Left ventricle myocardium inferior (tissue), 1 donor: ENCODE measurements at regions not wholly inside any gene's neighbourhood (a gene's known extent, or its start where the extent isn't known, plus 50 kb on each side); places are given as distances from the start of the nearest gene placed in this dataset.

ENCODE experiments used
- DNase-seq: peaks from one replicate; pipeline ENCODE4 v3.0.0-alpha.2; 2020
- H3K27ac ChIP-seq: fragments of 200-600 bp; replicated peaks from 2 replicates; pipeline ENCODE4 v1.8.0; 2021
- H3K27me3 ChIP-seq: fragments of 200-600 bp; 2 replicates; pipeline ENCODE4 v1.8.0; 2021; ENCODE audit warnings: low read depth
- H3K36me3 ChIP-seq: fragments of 200-600 bp; 2 replicates; pipeline ENCODE4 v1.8.0; 2021
- H3K4me1 ChIP-seq: fragments of 200-600 bp; 2 replicates; pipeline ENCODE4 v1.8.0; 2021
- H3K4me3 ChIP-seq: fragments of 200-600 bp; 2 replicates; pipeline ENCODE4 v1.8.0; 2021; ENCODE audit warnings: mild to moderate bottlenecking, moderate library complexity
- H3K9me3 ChIP-seq: fragments of 200-600 bp; replicated peaks from 2 replicates; pipeline ENCODE4 v1.8.0; 2021
- intact Hi-C: fragments of 100-400 bp; cut with micrococcal nuclease; formaldehyde crosslinking; loops from one replicate; pipeline ENCODE4 v1.11.0; 2022
- TF ChIP-seq, protein P1 (sequence below): fragments of 200-600 bp; IDR thresholded peaks from 2 replicates; pipeline ENCODE4 v1.8.0; 2021; ENCODE audit warnings: antibody characterized with exemption, mild to moderate bottlenecking, borderline replicate concordance
- donor health status: DM: no; HTN: yes; CAD: no; lungs with severe emphysema.

DNA sequence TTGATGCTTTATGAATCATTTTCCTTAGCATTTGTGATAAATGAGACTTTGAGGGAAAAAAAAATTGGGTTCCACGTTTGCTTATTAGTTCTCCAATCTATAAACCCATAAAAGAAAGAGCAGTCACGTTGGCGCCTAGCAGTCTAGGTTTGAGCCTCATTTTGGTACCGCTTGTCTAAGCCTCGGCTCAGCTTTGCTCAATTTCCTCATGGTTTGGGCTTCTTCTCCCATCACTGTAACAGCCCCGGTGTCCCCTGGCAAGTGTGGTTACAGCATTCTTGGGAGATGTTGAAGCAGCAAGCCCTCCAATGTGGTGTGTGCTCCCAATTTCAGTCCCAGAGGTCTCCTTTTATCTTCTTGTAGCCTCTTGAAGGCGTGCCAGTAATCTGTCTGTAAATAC is 578.4 kb downstream of the CDK5RAP2 start:
- Histone ChIP-seq H3K27ac (no peak overlapping the region), H3K4me3 (no peak overlapping the region), H3K27me3 (peaks cover 16% of the 10 kb centered on the region), H3K9me3 (no peaks in the 10 kb centered on the region), H3K36me3 (no peaks in the 10 kb centered on the region), H3K4me1 (no peaks in the 10 kb centered on the region)
- DNase-seq = no peak
- TF ChIP-seq, protein P1, sequence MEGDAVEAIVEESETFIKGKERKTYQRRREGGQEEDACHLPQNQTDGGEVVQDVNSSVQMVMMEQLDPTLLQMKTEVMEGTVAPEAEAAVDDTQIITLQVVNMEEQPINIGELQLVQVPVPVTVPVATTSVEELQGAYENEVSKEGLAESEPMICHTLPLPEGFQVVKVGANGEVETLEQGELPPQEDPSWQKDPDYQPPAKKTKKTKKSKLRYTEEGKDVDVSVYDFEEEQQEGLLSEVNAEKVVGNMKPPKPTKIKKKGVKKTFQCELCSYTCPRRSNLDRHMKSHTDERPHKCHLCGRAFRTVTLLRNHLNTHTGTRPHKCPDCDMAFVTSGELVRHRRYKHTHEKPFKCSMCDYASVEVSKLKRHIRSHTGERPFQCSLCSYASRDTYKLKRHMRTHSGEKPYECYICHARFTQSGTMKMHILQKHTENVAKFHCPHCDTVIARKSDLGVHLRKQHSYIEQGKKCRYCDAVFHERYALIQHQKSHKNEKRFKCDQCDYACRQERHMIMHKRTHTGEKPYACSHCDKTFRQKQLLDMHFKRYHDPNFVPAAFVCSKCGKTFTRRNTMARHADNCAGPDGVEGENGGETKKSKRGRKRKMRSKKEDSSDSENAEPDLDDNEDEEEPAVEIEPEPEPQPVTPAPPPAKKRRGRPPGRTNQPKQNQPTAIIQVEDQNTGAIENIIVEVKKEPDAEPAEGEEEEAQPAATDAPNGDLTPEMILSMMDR = no peak
- intact Hi-C loops = no loop called here

DNA sequence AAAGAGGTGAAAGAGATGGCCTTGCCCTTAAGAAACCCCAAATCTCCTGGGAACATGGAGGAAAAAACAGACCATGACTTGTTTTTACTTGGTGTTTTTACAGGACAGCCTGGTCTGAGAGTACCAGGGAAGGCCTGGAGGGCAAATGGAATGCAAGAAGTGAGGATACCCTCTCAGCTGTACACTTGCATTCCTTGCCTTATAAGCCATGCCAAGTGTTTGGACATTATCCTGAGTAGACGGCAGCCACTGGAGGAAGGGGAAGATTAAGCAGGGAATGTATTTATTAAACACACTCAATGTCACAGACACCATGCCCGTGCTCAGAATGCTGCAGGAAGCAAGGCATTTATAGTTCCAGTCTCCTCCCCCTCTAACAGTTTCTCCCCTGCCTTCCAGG is 581.4 kb downstream of the CDK5RAP2 start:
- no peaks in the 10 kb centered on the region for H3K4me1 ChIP-seq
- H3K36me3 ChIP-seq = no peaks in the 10 kb centered on the region
- no peak for DNase-seq
- H3K27ac ChIP-seq = no peak overlapping the region
- H3K4me3 ChIP-seq = no peak overlapping the region
- intact Hi-C loops = no loop called here
- peaks cover 25% of the 10 kb centered on the region for H3K27me3 ChIP-seq
- H3K9me3 ChIP-seq = no peaks in the 10 kb centered on the region
- TF ChIP-seq, protein P1 = no peak

DNA sequence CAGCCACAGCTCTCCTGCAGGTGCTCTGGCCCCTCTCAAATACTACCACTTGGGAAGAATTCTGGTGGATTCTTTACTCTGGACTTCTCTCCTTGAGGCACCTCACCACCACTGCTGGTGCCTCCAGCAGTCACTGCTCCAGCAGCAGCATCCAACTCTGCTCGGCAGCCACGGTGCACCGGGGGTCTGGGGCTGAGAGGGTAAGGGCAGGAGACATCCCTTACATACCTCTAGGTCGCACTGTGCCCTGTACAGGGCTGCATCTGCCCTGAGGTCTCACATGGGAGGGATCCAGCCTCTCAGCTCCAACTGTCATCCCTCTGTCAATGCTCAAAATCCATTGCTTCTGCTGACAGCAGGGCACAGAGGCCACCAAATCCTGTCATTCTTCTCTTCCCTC is 588.2 kb downstream of the CDK5RAP2 start:
- no peak overlapping the region for H3K27ac ChIP-seq
- no peak overlapping the region for H3K4me3 ChIP-seq
- no peaks in the 10 kb centered on the region for H3K36me3 ChIP-seq
- TF ChIP-seq, protein P1 = no peak
- no peaks in the 10 kb centered on the region for H3K4me1 ChIP-seq
- no peaks in the 10 kb centered on the region for H3K9me3 ChIP-seq
- no peak for DNase-seq
- peaks cover 42% of the 10 kb centered on the region for H3K27me3 ChIP-seq
- intact Hi-C loops = no loop called here

DNA sequence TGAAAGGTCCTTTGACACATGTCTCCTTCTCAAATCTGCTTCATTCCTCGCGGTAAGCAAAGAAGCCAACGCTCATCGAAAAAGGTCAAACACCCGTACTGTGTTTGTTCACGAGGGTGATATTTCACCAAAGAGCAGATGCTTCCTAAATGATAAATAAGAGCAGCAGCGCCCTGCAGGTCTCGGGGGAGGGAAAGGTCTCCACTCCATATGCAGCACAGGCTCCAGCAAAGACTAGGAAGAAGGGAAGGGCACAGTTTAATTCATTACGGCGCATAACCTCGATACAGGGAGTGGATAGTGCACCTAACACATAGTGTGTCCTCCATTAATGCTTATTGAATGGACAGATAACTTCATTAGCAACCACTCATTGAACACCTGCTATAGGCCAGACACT is 593.3 kb downstream of the CDK5RAP2 start:
- H3K36me3 ChIP-seq = no peaks in the 10 kb centered on the region
- TF ChIP-seq, protein P1 = no peak
- no peaks in the 10 kb centered on the region for H3K4me1 ChIP-seq
- no peak overlapping the region for H3K4me3 ChIP-seq
- intact Hi-C loops = no loop called here
- no peak for DNase-seq
- no peaks in the 10 kb centered on the region for H3K9me3 ChIP-seq
- H3K27ac ChIP-seq = no peak overlapping the region
- peaks cover 50% of the 10 kb centered on the region for H3K27me3 ChIP-seq

DNA sequence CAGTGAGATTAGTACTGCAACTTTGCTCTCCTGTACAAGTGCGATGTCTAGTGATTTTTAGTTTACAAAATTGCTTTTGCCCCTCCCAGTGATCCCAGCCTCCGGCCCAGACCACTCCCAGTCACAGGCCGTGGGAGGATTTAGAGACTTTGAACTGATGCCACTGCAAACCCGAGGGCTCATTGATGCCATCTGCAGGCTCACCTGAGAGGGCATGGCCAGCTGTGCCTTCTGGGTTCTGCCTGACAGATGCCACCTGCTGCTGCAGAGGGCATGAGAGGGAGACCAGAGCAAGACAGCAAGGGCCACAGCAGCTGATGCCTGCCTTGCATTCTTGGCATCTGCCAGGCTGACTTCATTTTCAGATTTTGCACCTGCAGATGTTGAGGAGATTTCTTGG is 593.8 kb downstream of the CDK5RAP2 start:
- Histone ChIP-seq H3K27ac (no peak overlapping the region), H3K4me1 (no peaks in the 10 kb centered on the region), H3K36me3 (no peaks in the 10 kb centered on the region), H3K9me3 (no peaks in the 10 kb centered on the region), H3K27me3 (peaks cover 55% of the 10 kb centered on the region), H3K4me3 (no peak overlapping the region)
- intact Hi-C loops = no loop called here
- no peak for DNase-seq
- TF ChIP-seq, protein P1 = no peak

DNA sequence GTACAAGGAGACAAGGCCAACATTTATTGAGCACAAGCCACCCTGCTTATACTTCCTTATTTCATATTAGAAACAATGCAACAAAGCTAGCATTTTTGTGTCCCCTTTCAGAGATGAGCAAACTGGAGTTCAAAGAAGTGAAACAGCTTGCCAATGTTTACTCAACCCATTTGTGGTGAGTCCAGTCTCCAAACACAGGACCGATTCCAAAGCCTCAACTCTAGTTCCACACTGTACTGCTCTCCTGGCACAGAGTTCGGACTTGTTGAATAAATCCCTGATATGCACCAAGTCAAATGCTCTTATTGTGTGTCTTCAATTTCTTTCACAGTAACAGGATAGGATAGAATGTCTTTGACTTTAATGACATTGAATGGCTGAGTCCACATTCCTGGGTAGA is 604.8 kb upstream of the BRINP1 start:
- no peaks in the 10 kb centered on the region for H3K4me1 ChIP-seq
- no peak for DNase-seq
- H3K27me3 ChIP-seq = peaks cover 31% of the 10 kb centered on the region
- no peaks in the 10 kb centered on the region for H3K9me3 ChIP-seq
- H3K27ac ChIP-seq = no peak overlapping the region
- intact Hi-C loops = no loop called here
- H3K4me3 ChIP-seq = no peak overlapping the region
- TF ChIP-seq, protein P1 = no peak
- H3K36me3 ChIP-seq = no peaks in the 10 kb centered on the region
